HG02852 (cell line): ENCODE measurements at regions not wholly inside any gene's neighbourhood (a gene's known extent, or its start where the extent isn't known, plus 50 kb on each side); places are given as distances from the start of the nearest gene placed in this dataset.

Source experiments
- ATAC-seq: cut with Tn5 transposase; IDR thresholded peaks from one replicate; pipeline ENCODE4 v1.9.1; 2021; ENCODE audit warnings: mild to moderate bottlenecking, moderate library complexity; ENCODE audit not compliant: unreplicated experiment

DNA sequence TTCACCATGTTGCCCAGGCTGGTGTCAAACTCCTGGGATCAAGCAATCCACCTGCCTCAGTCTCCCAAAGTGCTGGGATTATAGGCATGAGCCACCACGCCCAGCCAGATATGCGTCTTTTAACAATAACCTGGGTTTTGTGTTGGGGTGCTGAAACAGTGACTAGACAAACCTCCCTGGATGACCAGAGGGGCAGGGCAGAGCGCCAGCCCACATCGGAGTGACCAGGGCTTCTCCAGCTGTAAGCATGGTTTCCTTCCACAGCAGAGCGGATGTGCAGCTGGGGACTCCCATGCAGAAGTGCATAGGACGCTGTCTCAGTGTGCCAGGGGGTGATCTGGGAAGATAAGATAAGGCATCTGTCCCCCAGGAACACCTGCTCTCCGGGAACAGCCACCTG lies 244.9 kb downstream of the IRX2 start:
- ATAC-seq = no peak

GRCh38 chr5:2505217-2505616 lies 246.3 kb downstream of the IRX2 start:
- ATAC-seq = no peak

DNA sequence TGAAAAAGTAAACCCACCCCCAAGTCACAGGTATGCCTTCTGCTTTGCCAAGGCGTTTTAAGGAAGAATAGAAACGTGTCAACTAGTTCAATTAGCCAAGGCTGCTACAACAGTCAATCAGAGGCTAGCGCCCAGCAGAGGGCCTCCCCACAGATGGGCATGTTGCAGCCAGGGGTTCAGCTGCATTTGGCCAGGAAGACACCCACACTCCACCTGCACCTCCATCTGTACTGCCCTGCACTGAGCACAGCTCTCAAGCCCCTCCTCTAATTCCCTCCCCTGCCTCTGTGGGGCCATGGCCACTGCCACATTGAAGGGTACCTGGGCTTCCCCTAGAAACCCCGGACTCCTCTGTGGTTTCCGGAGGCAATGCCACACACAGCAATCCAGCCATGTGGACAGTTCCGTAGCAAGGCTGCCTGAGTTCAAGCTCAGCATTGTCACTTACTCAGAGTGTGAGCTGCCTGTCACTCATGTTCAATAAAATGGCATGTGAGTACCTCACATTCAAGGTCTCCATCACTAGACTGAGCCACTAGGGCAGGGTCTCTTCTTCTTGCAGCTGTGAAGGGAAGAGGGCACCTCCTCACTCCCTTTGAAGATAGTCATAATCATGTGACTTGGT lies 248.4 kb downstream of the IRX2 start:
- ATAC-seq = no peak

GRCh38 chr5:2499917-2500316 lies 251.6 kb downstream of the IRX2 start:
- no peak for ATAC-seq

- no peak for ATAC-seq
These were observed 254.6 kb downstream of the IRX2 start for GRCh38 chr5:2496891-2497290.

- ATAC-seq = no peak
These were observed 255.4 kb downstream of the IRX2 start for GRCh38 chr5:2496126-2496525.

- ATAC-seq = no peak
These were observed 258.1 kb downstream of the IRX2 start for GRCh38 chr5:2493356-2493755.

DNA sequence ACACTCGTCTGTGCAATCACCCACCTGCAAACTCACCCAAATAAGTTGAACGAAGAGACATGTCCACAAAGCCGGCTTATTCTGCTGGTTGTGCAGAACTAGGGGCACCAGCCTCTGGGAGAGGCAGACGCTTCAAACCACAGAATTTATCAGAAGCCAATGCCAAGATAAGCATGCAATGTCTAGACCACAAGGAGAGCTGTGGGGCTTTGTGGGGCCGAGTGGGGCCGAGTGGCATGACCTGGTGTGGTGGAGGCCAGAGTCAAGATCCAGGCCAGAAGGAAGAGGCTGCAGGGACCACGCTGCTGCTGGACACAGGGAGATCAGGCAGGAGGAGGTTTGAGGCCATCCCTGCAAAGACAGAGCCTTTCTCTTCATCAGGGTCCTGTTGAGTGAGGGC lies 259.0 kb downstream of the IRX2 start:
- ATAC-seq = no peak

GRCh38 chr5:2491846-2492245 lies 259.6 kb downstream of the IRX2 start:
- ATAC-seq = no peak

- no peak for ATAC-seq
These were observed 262.2 kb downstream of the IRX2 start for GRCh38 chr5:2489306-2489705.

DNA sequence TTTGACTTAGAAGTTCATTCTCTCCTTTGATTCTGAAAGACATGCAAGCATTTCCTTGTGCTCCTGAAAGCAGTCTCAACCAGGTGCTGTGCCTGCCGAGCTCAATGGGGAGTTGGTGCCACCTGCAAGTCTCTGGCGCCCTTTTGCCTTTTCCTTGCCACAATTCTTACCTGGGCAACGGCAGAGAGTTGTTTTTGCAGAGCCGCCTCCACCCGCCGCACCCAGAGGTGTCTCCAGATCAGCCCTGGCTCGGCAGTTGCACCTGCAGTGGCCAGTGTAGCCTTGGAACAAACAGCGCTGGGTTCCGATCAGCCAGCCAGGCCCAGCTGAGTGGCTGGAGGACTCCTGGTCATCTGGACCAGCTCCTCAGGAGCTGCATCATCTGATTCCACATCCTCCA lies 262.9 kb downstream of the IRX2 start:
- no peak for ATAC-seq

GRCh38 chr5:2487152-2487763 lies 264.2 kb downstream of the IRX2 start:
- ATAC-seq = no peak

GRCh38 chr5:2486373-2486772 lies 265.1 kb downstream of the IRX2 start:
- ATAC-seq = no peak

GRCh38 chr5:2482778-2483177 lies 268.7 kb downstream of the IRX2 start:
- no peak for ATAC-seq

GRCh38 chr5:2480871-2481270 lies 270.6 kb downstream of the IRX2 start:
- ATAC-seq = no peak

DNA sequence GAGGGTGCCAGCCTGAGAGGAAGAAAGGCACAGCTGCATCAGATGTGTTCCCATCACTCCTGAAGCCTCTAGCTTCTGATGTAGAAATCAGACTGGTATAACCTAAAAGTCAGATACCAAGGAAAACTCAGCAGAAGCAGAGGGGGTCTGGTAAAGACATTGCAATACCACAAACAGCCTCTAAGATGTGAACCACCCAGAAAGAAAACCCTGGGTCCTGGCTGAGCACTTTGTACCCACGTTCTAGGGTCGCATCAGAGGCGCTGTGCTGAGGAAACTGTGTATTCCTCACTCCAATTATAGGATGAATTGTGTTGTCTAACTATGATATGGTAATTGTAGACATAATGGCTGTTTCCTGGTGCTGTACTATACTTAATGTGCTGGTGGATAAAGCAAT lies 275.6 kb downstream of the IRX2 start:
- ATAC-seq = no peak

GRCh38 chr5:2472670-2473069 lies 278.8 kb downstream of the IRX2 start:
- ATAC-seq = no peak

DNA sequence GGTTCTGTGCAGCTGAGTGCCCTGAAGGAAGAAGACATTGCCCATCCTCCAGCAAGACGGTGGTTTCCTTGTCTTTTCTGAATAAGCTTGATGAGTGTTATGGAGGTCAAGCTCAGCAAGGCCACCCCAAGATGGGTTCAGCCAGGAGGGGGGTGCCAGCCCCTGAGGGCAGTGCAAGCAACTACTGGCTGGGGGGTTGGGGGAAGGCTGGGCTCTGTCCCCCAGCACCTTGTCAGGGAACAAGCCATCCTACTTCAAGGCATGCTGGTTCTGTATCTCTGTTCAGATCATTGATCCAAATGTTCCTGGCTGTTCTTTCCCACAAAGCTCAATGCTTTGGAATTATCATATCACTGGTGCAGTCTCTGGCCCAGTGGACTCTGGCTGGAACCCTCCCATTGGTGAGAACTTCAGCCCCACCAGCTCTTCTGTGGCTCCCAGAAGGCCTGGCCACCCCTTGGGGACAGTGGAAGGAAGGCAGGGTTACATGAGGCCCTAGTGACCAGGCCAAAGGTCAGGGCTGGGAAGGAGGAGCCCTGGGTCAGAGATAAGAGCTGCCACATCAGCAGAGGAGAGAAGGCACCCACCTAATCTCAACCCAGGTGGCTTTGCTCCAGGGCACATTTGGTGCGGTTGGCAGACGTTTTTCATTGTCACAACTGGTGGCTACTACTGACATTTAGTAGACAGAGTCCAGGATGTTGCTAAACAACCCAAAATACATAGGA lies 280.2 kb downstream of the IRX2 start:
- no peak for ATAC-seq

DNA sequence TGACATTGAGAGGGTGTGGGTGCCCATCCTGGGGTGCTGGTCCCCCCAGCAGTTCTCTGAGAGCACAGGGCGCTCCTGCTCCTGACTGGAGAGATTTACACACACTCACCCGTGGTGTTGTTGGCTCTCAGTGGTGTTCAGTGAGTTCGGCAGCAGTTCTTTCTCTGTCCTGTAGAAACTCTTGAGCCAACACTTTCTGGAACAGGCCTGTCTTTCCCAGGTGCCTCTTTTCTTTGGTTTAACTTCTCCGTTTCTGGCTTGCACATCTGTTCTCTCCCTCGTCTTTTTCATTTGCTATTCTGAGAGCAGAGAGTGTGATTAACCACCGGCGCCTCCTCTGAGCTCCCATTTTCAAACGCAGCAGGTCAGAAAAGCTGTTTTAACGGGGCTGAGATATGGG lies 284.5 kb downstream of the IRX2 start:
- ATAC-seq = no peak

DNA sequence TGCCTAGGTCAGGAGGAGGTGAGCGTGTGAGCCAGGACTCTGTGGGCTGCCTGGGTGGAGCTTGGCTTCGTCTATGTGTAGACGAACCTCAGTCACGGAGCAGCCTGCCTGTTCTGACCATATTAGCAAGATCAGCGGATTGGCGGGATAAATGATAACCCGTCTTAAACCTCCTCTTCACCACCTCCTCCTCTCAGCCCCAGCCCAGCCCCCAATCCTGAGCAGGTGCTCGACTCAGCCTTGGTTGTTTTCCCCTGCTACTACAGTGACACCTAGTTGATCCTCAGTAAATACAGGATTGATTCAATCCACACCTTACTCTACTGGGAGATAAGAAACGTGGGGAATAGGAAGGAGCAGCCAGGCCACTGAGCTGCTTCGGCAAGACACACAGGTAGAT lies 286.1 kb downstream of the IRX2 start:
- ATAC-seq = no peak

- ATAC-seq = no peak
These were observed 287.3 kb downstream of the IRX2 start for GRCh38 chr5:2464141-2464540.
